PC-9 (cell line): ENCODE measurements at regions not wholly inside any gene's neighbourhood (a gene's known extent, or its start where the extent isn't known, plus 50 kb on each side); places are given as distances from the start of the nearest gene placed in this dataset.

Experiments
- EZH2 ChIP-seq: fragments of 200-600 bp; sonication (generic); IDR thresholded peaks from 2 replicates; pipeline ENCODE4 v1.8.0; 2017; ENCODE audit warnings: antibody characterized with exemption, low read depth
- TF ChIP-seq, protein P1 (sequence below): fragments of 200-600 bp; sonication (generic); conservative IDR thresholded peaks from 2 replicates; pipeline ENCODE4 v1.6.1; 2017; ENCODE audit warnings: mixed run types, antibody characterized with exemption, mild to moderate bottlenecking, moderate library complexity

DNA sequence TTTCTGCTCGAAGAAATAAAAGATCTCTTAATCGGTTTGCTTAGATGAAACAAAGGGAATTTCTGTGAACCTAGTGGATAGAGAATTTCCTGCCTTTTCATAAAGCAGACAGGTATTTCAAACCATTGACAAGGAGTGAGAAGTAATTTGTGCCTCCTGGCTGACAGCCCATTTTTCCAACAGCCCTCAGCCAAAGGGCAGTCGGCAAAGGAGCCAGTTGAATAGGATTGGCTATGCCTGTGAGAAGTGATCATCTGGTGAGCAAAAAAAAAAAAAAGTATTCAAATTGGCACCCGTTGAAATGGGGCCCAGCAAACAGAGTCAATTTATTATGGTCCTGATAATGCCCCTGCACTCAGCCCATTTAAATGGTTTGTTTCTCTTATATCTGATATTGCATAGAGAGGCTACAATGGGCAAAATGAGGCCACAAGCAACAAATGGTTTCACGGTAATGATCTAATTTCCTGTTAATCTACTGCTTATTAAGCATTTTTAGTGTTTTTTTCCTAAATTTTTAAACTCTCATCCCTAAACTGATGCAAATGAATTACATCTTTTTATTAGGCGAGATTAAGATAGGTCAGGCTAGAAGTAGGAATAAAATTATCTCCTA, 477.5 kb downstream of the NUF2 start:
- TF ChIP-seq, protein P1, sequence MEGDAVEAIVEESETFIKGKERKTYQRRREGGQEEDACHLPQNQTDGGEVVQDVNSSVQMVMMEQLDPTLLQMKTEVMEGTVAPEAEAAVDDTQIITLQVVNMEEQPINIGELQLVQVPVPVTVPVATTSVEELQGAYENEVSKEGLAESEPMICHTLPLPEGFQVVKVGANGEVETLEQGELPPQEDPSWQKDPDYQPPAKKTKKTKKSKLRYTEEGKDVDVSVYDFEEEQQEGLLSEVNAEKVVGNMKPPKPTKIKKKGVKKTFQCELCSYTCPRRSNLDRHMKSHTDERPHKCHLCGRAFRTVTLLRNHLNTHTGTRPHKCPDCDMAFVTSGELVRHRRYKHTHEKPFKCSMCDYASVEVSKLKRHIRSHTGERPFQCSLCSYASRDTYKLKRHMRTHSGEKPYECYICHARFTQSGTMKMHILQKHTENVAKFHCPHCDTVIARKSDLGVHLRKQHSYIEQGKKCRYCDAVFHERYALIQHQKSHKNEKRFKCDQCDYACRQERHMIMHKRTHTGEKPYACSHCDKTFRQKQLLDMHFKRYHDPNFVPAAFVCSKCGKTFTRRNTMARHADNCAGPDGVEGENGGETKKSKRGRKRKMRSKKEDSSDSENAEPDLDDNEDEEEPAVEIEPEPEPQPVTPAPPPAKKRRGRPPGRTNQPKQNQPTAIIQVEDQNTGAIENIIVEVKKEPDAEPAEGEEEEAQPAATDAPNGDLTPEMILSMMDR: no peak
- TF ChIP-seq EZH2: no peak
